ENCODE measurements at regions not wholly inside any gene's neighbourhood (a gene's known extent, or its start where the extent isn't known, plus 50 kb on each side); places are given as distances from the start of the nearest gene placed in this dataset.

- Histone ChIP-seq H3K4me1 (no peaks in the 10 kb centered on the region), H3K27me3 (no peaks in the 10 kb centered on the region), H3K9me3 (no peaks in the 10 kb centered on the region), H3K27ac (no peak overlapping the region), H3K4me3 (no peak overlapping the region), H3K36me3 (replicated peaks in 1 of 2; ENCODE audit: insufficient read depth in 1 of 2, low read depth in 2 of 2) (no peaks in the 10 kb centered on the region)
- intact Hi-C loops (cut with DNase I) = no loop called here
- no peak for DNase-seq
- WGBS, 2 donors = 11 to 13% methylated on average over 2 of the region's 2 CpGs
- TF ChIP-seq CTCF (IDR thresholded peaks at IDR 0.05) (no peak), POLR2A (IDR thresholded peaks at IDR 0.05) (no peak)
- ATAC-seq = no peak
Measured at GRCh38 chr9:74035786-74036185, 461.3 kb upstream of the RORB start.

- TF ChIP-seq CTCF (IDR thresholded peaks at IDR 0.05) = no peak
- TF ChIP-seq POLR2A (IDR thresholded peaks at IDR 0.05) = no peak
- intact Hi-C loops (cut with DNase I) = no loop called here
- ATAC-seq (no peak), DNase-seq (no peak)
- Histone ChIP-seq H3K4me1 (no peaks in the 10 kb centered on the region), H3K4me3 (no peak overlapping the region), H3K9me3 (no peaks in the 10 kb centered on the region), H3K36me3 (replicated peaks in 1 of 2; ENCODE audit: insufficient read depth in 1 of 2, low read depth in 2 of 2) (no peaks in the 10 kb centered on the region), H3K27ac (no peak overlapping the region), H3K27me3 (no peaks in the 10 kb centered on the region)
- WGBS, 2 donors = 56 to 67% methylated on average over 5 of the region's 5 CpGs
Measured at GRCh38 chr9:74036549-74037231, 460.4 kb upstream of the RORB start.

- no peaks in the 10 kb centered on the region for H3K4me1 ChIP-seq
- H3K27ac ChIP-seq = no peak overlapping the region
- H3K27me3 ChIP-seq = no peaks in the 10 kb centered on the region
- no peak for DNase-seq
- intact Hi-C loops (cut with DNase I) = no loop called here
- TF ChIP-seq POLR2A (IDR thresholded peaks at IDR 0.05) (no peak), CTCF (IDR thresholded peaks at IDR 0.05) (no peak)
- 46 to 73% methylated on average over 1 of the region's 1 CpG for WGBS, 2 donors
- no peaks in the 10 kb centered on the region for H3K9me3 ChIP-seq
- no peak overlapping the region for H3K4me3 ChIP-seq
- ATAC-seq = no peak
- no peaks in the 10 kb centered on the region for H3K36me3 ChIP-seq (replicated peaks in 1 of 2; ENCODE audit: insufficient read depth in 1 of 2, low read depth in 2 of 2)
Measured at GRCh38 chr9:74037274-74037673, 459.9 kb upstream of the RORB start.

GRCh38 chr9:74041588-74041987 is 455.5 kb upstream of the RORB start:
- Histone ChIP-seq H3K4me1 (no peaks in the 10 kb centered on the region), H3K9me3 (no peaks in the 10 kb centered on the region), H3K27ac (no peak overlapping the region), H3K4me3 (no peak overlapping the region), H3K27me3 (no peaks in the 10 kb centered on the region), H3K36me3 (replicated peaks in 1 of 2; ENCODE audit: insufficient read depth in 1 of 2, low read depth in 2 of 2) (no peaks in the 10 kb centered on the region)
- intact Hi-C loops (cut with DNase I) = no loop called here
- no peak for DNase-seq
- TF ChIP-seq CTCF (IDR thresholded peaks at IDR 0.05) = no peak
- TF ChIP-seq POLR2A (IDR thresholded peaks at IDR 0.05) = no peak
- ATAC-seq = no peak

- no peak for DNase-seq
- intact Hi-C loops (cut with DNase I) = no loop called here
- 33 to 39% methylated on average over 3 of the region's 3 CpGs for WGBS, 2 donors
- no peak for ATAC-seq
- Histone ChIP-seq H3K27ac (no peak overlapping the region), H3K9me3 (no peaks in the 10 kb centered on the region), H3K4me3 (no peak overlapping the region), H3K4me1 (no peaks in the 10 kb centered on the region), H3K36me3 (replicated peaks in 1 of 2; ENCODE audit: insufficient read depth in 1 of 2, low read depth in 2 of 2) (no peaks in the 10 kb centered on the region), H3K27me3 (no peaks in the 10 kb centered on the region)
- TF ChIP-seq POLR2A (IDR thresholded peaks at IDR 0.05) (no peak), CTCF (IDR thresholded peaks at IDR 0.05) (no peak)
Measured at GRCh38 chr9:74044844-74045243, 452.3 kb upstream of the RORB start.

All from body of pancreas (tissue), 4 donors.